ENCODE measurements at regions not wholly inside any gene's neighbourhood (a gene's known extent, or its start where the extent isn't known, plus 50 kb on each side); places are given as distances from the start of the nearest gene placed in this dataset.
"Not testable (repeated sequence)": the region's sequence is repeated elsewhere in the genome, so short reads cannot be mapped to it uniquely, and the experiment has no call there.

DNA sequence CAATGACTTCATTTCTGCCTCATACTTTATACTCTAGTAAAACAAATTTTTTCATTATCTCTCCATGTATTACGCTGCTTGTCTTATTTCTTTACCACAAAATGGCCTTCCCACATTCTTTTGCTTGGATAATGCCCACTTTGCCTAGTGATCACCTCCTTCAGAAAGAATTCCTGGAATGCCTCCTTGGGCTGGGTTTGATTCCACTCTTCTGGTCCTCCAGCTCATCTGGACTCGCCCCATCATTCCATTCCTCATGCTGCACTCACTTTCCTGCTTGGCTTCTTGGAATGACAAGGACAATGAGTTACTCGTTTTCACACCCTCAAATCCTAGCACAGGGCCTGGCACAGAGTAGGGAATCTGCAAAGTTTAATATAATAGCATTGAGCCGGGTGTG is 475.1 kb upstream of the LARGE1 start:
- Histone ChIP-seq H3K4me3 (ENCODE audit: low read depth in 1 of 5, low read length in 5 of 5) (no peak overlapping the region), H3K9ac (ENCODE audit: low read length in 5 of 5) (no peak overlapping the region), H3K27me3 (ENCODE audit: control insufficient read depth in 5 of 5, insufficient read depth in 4 of 5, low read length in 5 of 5) (no peaks in the 10 kb centered on the region), H3K27ac (ENCODE audit: low read depth, low read length) (no peak overlapping the region), H3K4me1 (ENCODE audit: control insufficient read depth in 5 of 5, insufficient read depth in 5 of 5, low read length in 5 of 5) (no peaks in the 10 kb centered on the region), H3K36me3 (ENCODE audit: control insufficient read depth in 5 of 5, insufficient read depth in 5 of 5, low read length in 5 of 5) (no peaks in the 10 kb centered on the region), H3K9me3 (ENCODE audit: control insufficient read depth in 5 of 5, low read length in 5 of 5) (peaks cover 0 to 9% (median 0%) of the 10 kb centered on the region in 5 donors)

DNA sequence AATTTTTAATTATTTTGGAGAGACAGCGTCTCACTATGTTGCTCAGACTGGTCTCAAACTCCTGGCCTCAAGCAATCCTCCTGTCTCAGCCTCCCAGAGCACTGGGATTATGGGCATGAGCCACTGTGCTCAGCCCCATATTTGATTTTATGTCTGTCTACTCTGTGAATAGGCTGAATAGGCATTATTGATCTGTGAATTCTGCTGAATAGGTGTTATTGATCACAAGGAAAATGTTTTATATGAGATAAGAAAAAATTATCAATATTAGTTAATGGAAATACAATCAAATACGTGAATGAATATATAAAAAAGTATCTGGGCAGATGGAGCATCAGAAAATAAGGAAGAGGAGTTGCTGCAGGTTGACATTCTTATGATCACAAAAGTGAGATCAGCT is 483.4 kb upstream of the LARGE1 start:
- H3K4me1 ChIP-seq (ENCODE audit: control insufficient read depth in 5 of 5, insufficient read depth in 5 of 5, low read length in 5 of 5): no peaks in the 10 kb centered on the region
- H3K9me3 ChIP-seq (ENCODE audit: control insufficient read depth in 5 of 5, low read length in 5 of 5): no peaks in the 10 kb centered on the region
- no peaks in the 10 kb centered on the region for H3K36me3 ChIP-seq (ENCODE audit: control insufficient read depth in 5 of 5, insufficient read depth in 5 of 5, low read length in 5 of 5)
- no peak overlapping the region for H3K9ac ChIP-seq (ENCODE audit: low read length in 5 of 5)
- H3K27ac ChIP-seq (ENCODE audit: low read depth, low read length): no peak overlapping the region
- no peak overlapping the region for H3K4me3 ChIP-seq (ENCODE audit: low read depth in 1 of 5, low read length in 5 of 5)
- H3K27me3 ChIP-seq (ENCODE audit: control insufficient read depth in 5 of 5, insufficient read depth in 4 of 5, low read length in 5 of 5): no peaks in the 10 kb centered on the region

DNA sequence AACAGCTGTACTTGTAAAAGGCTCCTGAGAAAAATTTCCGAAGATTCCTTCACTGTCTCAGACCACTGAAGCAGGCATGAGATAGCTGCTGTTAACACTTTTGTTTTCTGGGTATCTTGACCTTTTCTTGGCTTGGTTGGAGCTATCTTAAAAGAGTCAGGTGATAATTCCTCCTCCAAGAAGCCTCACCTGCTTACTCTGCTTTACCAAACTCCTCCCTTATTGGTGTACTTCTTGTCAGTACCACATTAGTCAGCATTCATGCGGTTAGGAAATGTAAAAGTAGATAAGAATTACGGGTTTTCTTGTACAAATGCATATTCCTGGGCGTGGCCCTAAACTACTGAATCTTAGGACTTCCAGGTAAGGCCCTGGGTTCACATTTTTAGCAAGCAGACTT is 489.8 kb upstream of the LARGE1 start:
- no peak overlapping the region for H3K27ac ChIP-seq (ENCODE audit: low read depth, low read length)
- peaks cover 0 to 2% (median 0%) of the 10 kb centered on the region in 5 donors for H3K9me3 ChIP-seq (ENCODE audit: control insufficient read depth in 5 of 5, low read length in 5 of 5)
- H3K27me3 ChIP-seq (ENCODE audit: control insufficient read depth in 5 of 5, insufficient read depth in 4 of 5, low read length in 5 of 5): peaks cover 0 to 2% (median 0%) of the 10 kb centered on the region in 5 donors
- no peaks in the 10 kb centered on the region for H3K4me1 ChIP-seq (ENCODE audit: control insufficient read depth in 5 of 5, insufficient read depth in 5 of 5, low read length in 5 of 5)
- no peak overlapping the region for H3K9ac ChIP-seq (ENCODE audit: low read length in 5 of 5)
- no peak overlapping the region for H3K4me3 ChIP-seq (ENCODE audit: low read depth in 1 of 5, low read length in 5 of 5)
- H3K36me3 ChIP-seq (ENCODE audit: control insufficient read depth in 5 of 5, insufficient read depth in 5 of 5, low read length in 5 of 5): no peaks in the 10 kb centered on the region

DNA sequence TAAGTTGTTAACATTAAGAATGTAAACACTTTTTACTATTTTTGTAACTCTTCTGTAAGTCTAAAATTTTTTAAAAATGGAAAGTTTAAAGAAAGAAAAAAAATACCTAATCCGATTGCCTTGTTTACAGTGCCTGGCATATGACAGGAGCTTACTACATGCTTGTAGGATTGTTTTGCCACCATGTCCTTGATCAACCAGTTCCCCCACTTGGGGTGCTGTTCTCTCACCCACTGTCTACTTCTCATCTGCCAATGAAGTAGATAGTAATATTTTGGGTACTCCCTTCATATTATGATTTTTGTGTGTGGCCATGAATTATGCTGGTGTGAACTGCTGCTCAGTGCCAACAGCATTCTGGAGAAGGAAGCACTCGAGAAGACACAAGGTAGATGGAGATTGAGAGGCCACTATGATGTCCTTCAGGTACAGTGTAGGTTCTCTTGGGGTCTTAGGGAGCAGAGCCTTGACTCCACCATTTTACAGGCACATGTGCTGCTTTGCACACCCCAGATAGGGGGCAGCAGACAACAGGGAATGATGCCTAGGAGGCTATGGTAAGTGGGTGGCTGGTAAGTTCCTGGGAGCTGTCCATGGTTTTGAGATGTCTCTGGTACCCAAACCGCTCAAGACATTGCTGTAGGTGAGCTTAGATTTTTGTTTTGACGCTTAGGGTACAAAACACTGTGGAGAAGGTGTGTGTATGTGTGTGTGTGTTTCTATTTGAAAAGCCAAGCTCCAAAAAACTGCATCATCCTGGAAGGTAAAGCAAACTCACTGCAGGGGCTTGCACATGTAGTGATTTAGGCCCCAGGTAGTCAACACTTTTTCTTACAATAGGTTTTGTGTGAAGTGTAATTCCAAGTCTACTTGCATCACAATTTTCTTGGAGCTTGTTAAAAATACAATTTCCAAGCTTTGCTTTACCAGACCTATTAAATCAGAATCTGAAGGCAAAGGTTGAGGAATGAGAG is 494.5 kb upstream of the LARGE1 start:
- Histone ChIP-seq H3K4me3 (ENCODE audit: low read depth in 1 of 5, low read length in 5 of 5) (no peak overlapping the region), H3K9ac (ENCODE audit: low read length in 5 of 5) (no peak overlapping the region), H3K9me3 (ENCODE audit: control insufficient read depth in 5 of 5, low read length in 5 of 5) (peaks cover 0 to 2% (median 0%) of the 10 kb centered on the region in 5 donors), H3K36me3 (ENCODE audit: control insufficient read depth in 5 of 5, insufficient read depth in 5 of 5, low read length in 5 of 5) (no peaks in the 10 kb centered on the region), H3K27ac (ENCODE audit: low read depth, low read length) (no peak overlapping the region), H3K4me1 (ENCODE audit: control insufficient read depth in 5 of 5, insufficient read depth in 5 of 5, low read length in 5 of 5) (no peaks in the 10 kb centered on the region), H3K27me3 (ENCODE audit: control insufficient read depth in 5 of 5, insufficient read depth in 4 of 5, low read length in 5 of 5) (peaks cover 0 to 2% (median 0%) of the 10 kb centered on the region in 5 donors)

- H3K36me3 ChIP-seq (ENCODE audit: control insufficient read depth in 5 of 5, insufficient read depth in 5 of 5, low read length in 5 of 5): no peaks in the 10 kb centered on the region
- H3K9me3 ChIP-seq (ENCODE audit: control insufficient read depth in 5 of 5, low read length in 5 of 5): peaks cover 0 to 2% (median 0%) of the 10 kb centered on the region in 5 donors
- H3K27ac ChIP-seq (ENCODE audit: low read depth, low read length): no peak overlapping the region
- no peaks in the 10 kb centered on the region for H3K27me3 ChIP-seq (ENCODE audit: control insufficient read depth in 5 of 5, insufficient read depth in 4 of 5, low read length in 5 of 5)
- H3K4me3 ChIP-seq (ENCODE audit: low read depth in 1 of 5, low read length in 5 of 5): no peak overlapping the region
- H3K4me1 ChIP-seq (ENCODE audit: control insufficient read depth in 5 of 5, insufficient read depth in 5 of 5, low read length in 5 of 5): no peaks in the 10 kb centered on the region
- no peak overlapping the region for H3K9ac ChIP-seq (ENCODE audit: low read length in 5 of 5)
Measured at GRCh38 chr22:34416022-34416860, 496.0 kb upstream of the LARGE1 start.

DNA sequence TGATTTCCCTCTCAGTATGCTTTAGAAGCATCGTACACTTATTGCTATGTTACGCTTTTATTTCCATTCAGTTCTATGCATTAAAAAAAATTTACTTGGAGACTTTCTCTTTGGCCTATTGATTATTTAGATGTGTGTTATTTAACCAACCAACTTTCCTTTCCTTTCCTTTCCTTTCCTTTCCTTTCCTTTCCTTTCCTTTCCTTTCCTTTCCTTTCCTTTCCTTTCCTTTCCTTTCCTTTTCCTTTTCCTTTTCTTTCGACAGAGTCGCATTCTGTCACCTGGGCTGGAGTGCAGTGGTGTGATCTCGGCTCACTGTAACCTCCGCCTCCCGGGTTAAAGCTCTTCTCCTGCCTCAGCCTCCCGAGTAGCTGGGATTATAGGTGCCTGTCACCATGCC is 502.7 kb upstream of the LARGE1 start:
- H3K9ac ChIP-seq (ENCODE audit: low read length in 5 of 5); H3K27ac ChIP-seq (ENCODE audit: low read depth, low read length); H3K4me3 ChIP-seq (ENCODE audit: low read depth in 1 of 5, low read length in 5 of 5); H3K9me3 ChIP-seq (ENCODE audit: control insufficient read depth in 5 of 5, low read length in 5 of 5); H3K36me3 ChIP-seq (ENCODE audit: control insufficient read depth in 5 of 5, insufficient read depth in 5 of 5, low read length in 5 of 5); H3K27me3 ChIP-seq (ENCODE audit: control insufficient read depth in 5 of 5, insufficient read depth in 4 of 5, low read length in 5 of 5); H3K4me1 ChIP-seq (ENCODE audit: control insufficient read depth in 5 of 5, insufficient read depth in 5 of 5, low read length in 5 of 5): not testable (repeated sequence)

DNA sequence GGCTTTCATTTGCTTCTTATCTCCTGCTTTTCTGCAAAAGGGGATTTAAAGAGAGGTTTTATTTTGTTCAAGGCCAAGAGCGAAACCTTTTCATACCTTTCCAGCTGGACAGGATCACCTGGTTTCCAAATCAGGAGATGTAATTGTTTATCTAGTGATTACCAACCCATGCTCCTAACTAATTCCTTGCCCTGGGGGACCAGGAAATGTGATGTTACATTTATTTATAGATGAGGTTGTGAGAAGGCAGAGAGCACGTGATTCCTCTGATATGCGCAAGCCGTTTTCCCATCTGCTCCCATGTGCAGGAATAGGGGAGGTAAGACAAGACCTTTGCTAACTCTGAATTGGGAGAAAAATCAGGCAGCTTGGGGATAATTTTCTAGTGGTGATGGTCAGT is 507.2 kb upstream of the LARGE1 start:
- H3K9ac ChIP-seq (ENCODE audit: low read length in 5 of 5): no peak overlapping the region
- H3K4me3 ChIP-seq (ENCODE audit: low read depth in 1 of 5, low read length in 5 of 5): no peak overlapping the region
- H3K36me3 ChIP-seq (ENCODE audit: control insufficient read depth in 5 of 5, insufficient read depth in 5 of 5, low read length in 5 of 5): no peaks in the 10 kb centered on the region
- H3K9me3 ChIP-seq (ENCODE audit: control insufficient read depth in 5 of 5, low read length in 5 of 5): peaks cover 0 to 3% (median 0%) of the 10 kb centered on the region in 5 donors
- H3K27ac ChIP-seq (ENCODE audit: low read depth, low read length): no peak overlapping the region
- no peaks in the 10 kb centered on the region for H3K4me1 ChIP-seq (ENCODE audit: control insufficient read depth in 5 of 5, insufficient read depth in 5 of 5, low read length in 5 of 5)
- H3K27me3 ChIP-seq (ENCODE audit: control insufficient read depth in 5 of 5, insufficient read depth in 4 of 5, low read length in 5 of 5): no peaks in the 10 kb centered on the region

DNA sequence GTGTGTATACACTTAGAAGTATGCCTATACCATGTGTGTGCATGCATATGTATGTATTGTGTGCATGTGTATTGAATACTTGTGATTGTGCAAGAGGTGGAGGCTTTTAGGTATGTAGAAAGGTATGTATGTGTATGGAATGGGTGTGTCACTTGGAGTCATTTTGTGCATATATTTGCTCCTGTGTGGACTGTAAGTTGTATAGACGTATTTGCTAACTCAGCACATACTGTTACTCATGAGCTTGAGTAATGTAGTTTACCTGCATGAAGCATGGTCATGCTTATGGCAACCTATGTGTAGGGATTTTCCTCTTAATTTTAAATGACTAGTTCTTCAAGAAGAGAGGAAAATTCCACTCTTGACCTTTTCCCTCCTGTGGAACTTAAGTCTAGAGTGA is 507.6 kb upstream of the LARGE1 start:
- Histone ChIP-seq H3K4me1 (ENCODE audit: control insufficient read depth in 5 of 5, insufficient read depth in 5 of 5, low read length in 5 of 5) (no peaks in the 10 kb centered on the region), H3K36me3 (ENCODE audit: control insufficient read depth in 5 of 5, insufficient read depth in 5 of 5, low read length in 5 of 5) (no peaks in the 10 kb centered on the region), H3K9me3 (ENCODE audit: control insufficient read depth in 5 of 5, low read length in 5 of 5) (peaks cover 0 to 3% (median 0%) of the 10 kb centered on the region in 5 donors), H3K9ac (ENCODE audit: low read length in 5 of 5) (no peak overlapping the region), H3K27me3 (ENCODE audit: control insufficient read depth in 5 of 5, insufficient read depth in 4 of 5, low read length in 5 of 5) (no peaks in the 10 kb centered on the region), H3K27ac (ENCODE audit: low read depth, low read length) (no peak overlapping the region), H3K4me3 (ENCODE audit: low read depth in 1 of 5, low read length in 5 of 5) (no peak overlapping the region)

DNA sequence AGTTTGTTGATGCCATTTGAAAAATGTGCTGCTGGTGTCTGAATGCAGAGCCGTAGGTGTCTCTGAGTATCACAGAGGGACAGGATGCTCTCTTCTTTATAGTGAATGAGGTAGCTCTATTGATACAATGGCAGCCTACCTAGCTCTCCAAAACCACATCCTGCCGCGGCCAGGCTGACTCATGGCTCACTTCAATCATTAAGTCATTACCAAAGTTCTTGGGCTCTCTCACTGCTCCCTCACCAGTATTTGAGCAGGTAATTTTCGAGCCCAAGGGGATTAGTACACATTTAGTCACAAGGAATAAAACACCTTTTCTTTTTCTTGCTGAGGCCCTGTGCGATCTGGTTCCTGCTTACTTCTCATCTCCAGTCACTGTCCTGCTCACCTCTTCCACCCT is 509.0 kb upstream of the LARGE1 start:
- Histone ChIP-seq H3K4me3 (ENCODE audit: low read depth in 1 of 5, low read length in 5 of 5) (no peak overlapping the region), H3K27ac (ENCODE audit: low read depth, low read length) (no peak overlapping the region), H3K27me3 (ENCODE audit: control insufficient read depth in 5 of 5, insufficient read depth in 4 of 5, low read length in 5 of 5) (no peaks in the 10 kb centered on the region), H3K4me1 (ENCODE audit: control insufficient read depth in 5 of 5, insufficient read depth in 5 of 5, low read length in 5 of 5) (no peaks in the 10 kb centered on the region), H3K36me3 (ENCODE audit: control insufficient read depth in 5 of 5, insufficient read depth in 5 of 5, low read length in 5 of 5) (no peaks in the 10 kb centered on the region), H3K9me3 (ENCODE audit: control insufficient read depth in 5 of 5, low read length in 5 of 5) (peaks cover 0 to 5% (median 0%) of the 10 kb centered on the region in 5 donors), H3K9ac (ENCODE audit: low read length in 5 of 5) (no peak overlapping the region)

DNA sequence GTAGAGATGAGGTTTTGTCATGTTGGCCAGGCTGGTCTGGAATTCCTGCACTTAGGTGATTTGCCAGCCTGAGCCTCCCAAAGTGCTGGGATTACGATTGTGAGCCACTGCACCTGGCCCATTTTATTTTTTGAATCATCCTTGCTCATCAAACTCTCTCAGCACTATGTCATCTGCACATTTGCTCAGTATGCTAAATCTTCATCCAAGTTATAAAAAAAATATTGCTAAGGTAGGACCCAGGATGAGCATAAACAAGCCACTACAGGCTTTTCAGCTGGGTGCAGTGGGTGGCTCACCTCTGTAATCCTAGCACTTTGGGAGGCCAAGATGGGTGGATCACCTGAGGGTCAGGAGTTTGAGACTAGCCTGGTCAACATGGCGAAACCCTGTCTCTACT is 510.1 kb upstream of the LARGE1 start:
- H3K9ac ChIP-seq (ENCODE audit: low read length in 5 of 5): no peak overlapping the region
- no peak overlapping the region for H3K4me3 ChIP-seq (ENCODE audit: low read depth in 1 of 5, low read length in 5 of 5)
- H3K9me3 ChIP-seq (ENCODE audit: control insufficient read depth in 5 of 5, low read length in 5 of 5): peaks cover 0 to 7% (median 0%) of the 10 kb centered on the region in 5 donors
- no peak overlapping the region for H3K27ac ChIP-seq (ENCODE audit: low read depth, low read length)
- H3K4me1 ChIP-seq (ENCODE audit: control insufficient read depth in 5 of 5, insufficient read depth in 5 of 5, low read length in 5 of 5): no peaks in the 10 kb centered on the region
- no peaks in the 10 kb centered on the region for H3K36me3 ChIP-seq (ENCODE audit: control insufficient read depth in 5 of 5, insufficient read depth in 5 of 5, low read length in 5 of 5)
- H3K27me3 ChIP-seq (ENCODE audit: control insufficient read depth in 5 of 5, insufficient read depth in 4 of 5, low read length in 5 of 5): no peaks in the 10 kb centered on the region

Measured in subcutaneous abdominal adipose tissue (tissue), 5 donors.